HG03457 (cell line): ENCODE measurements at regions not wholly inside any gene's neighbourhood (a gene's known extent, or its start where the extent isn't known, plus 50 kb on each side); places are given as distances from the start of the nearest gene placed in this dataset.

ENCODE experiments used
- ATAC-seq: cut with Tn5 transposase; IDR thresholded peaks from one replicate; pipeline ENCODE4 v1.9.1; 2021; ENCODE audit warnings: moderate number of reproducible peaks; ENCODE audit not compliant: unreplicated experiment

- no peak for ATAC-seq
These were observed 78.8 kb upstream of the DTNA start for GRCh38 chr18:34631093-34631966.

GRCh38 chr18:34632321-34632720, 77.8 kb upstream of the DTNA start:
- no peak for ATAC-seq

GRCh38 chr18:34633368-34633767, 76.7 kb upstream of the DTNA start:
- ATAC-seq: no peak

GRCh38 chr18:34637094-34637801, 72.8 kb upstream of the DTNA start:
- ATAC-seq: no peak

GRCh38 chr18:34639687-34640086, 70.4 kb upstream of the DTNA start:
- no peak for ATAC-seq

- no peak for ATAC-seq
These were observed 69.8 kb upstream of the DTNA start for GRCh38 chr18:34640276-34640675.

GRCh38 chr18:34643989-34644388, 66.1 kb upstream of the DTNA start:
- ATAC-seq: no peak

GRCh38 chr18:34647251-34647650, 62.8 kb upstream of the DTNA start:
- no peak for ATAC-seq

- no peak for ATAC-seq
These were observed 61.7 kb upstream of the DTNA start for GRCh38 chr18:34648269-34648985.

GRCh38 chr18:34649080-34649479, 61.0 kb upstream of the DTNA start:
- no peak for ATAC-seq

- no peak for ATAC-seq
These were observed 60.0 kb upstream of the DTNA start for GRCh38 chr18:34650121-34650545.

GRCh38 chr18:34651586-34652369, 58.3 kb upstream of the DTNA start:
- ATAC-seq: no peak

GRCh38 chr18:34655131-34655530, 55.0 kb upstream of the DTNA start:
- ATAC-seq: no peak

- ATAC-seq: no peak
These were observed 52.1 kb upstream of the DTNA start for GRCh38 chr18:34657860-34658500.

GRCh38 chr18:34659579-34660517, 50.2 kb upstream of the DTNA start:
- ATAC-seq: no peak
